ENCODE measurements at regions not wholly inside any gene's neighbourhood (a gene's known extent, or its start where the extent isn't known, plus 50 kb on each side); places are given as distances from the start of the nearest gene placed in this dataset.

- TF ChIP-seq CTCF (conservative IDR thresholded peaks at IDR 0.05; ENCODE audit: low read depth, low read length) (no peak), RAD21 (IDR thresholded peaks at IDR 0.05; ENCODE audit: low read length) (no peak), FOS (IDR thresholded peaks at IDR 0.05; ENCODE audit: low read depth, low read length) (no peak), MXI1 (IDR thresholded peaks at IDR 0.05; ENCODE audit: borderline replicate concordance, low read depth, low read length) (no peak), USF2 (IDR thresholded peaks at IDR 0.05; ENCODE audit: low read depth, low read length) (0 out of 2 replicates have a peak, but pooled peaks have one; percentile 27)
Measured at GRCh38 chr22:46078241-46079092, 71.9 kb upstream of the PPARA start.

Data from IMR-90 (cell line).